Neural cell (in vitro differentiated cells): ENCODE measurements at regions not wholly inside any gene's neighbourhood (a gene's known extent, or its start where the extent isn't known, plus 50 kb on each side); places are given as distances from the start of the nearest gene placed in this dataset.

Experiments
- CTCF ChIP-seq: fragments of 450-650 bp; IDR thresholded peaks from 2 replicates; pipeline ENCODE4 v1.5.1; 2014; ENCODE audit warnings: antibody characterized with exemption, mild to moderate bottlenecking, moderate library complexity; ENCODE audit not compliant: poor library complexity, severe bottlenecking
- EP300 ChIP-seq: fragments of 450-650 bp; conservative IDR thresholded peaks from 2 replicates; pipeline ENCODE4 v1.6.1; 2014; ENCODE audit warnings: antibody characterized with exemption, mild to moderate bottlenecking, moderate library complexity; ENCODE audit not compliant: poor library complexity, severe bottlenecking
- EZH2 ChIP-seq: fragments of 200-600, 300-800 bp; shearing (Covaris generic), sonication (generic); IDR thresholded peaks from 2 replicates; pipeline ENCODE4 v1.6.1; 2014; ENCODE audit warnings: antibody characterized with exemption, low read length, borderline replicate concordance, mild to moderate bottlenecking; ENCODE audit not compliant: insufficient read depth, poor library complexity, severe bottlenecking
- POLR2AphosphoS5 ChIP-seq: IDR thresholded peaks from 2 replicates; pipeline ENCODE4 v1.6.1; 2012
- RAD21 ChIP-seq: fragments of 450-650 bp; conservative IDR thresholded peaks from 2 replicates; pipeline ENCODE4 v1.6.1; 2014; ENCODE audit warnings: antibody characterized with exemption, mild to moderate bottlenecking, moderate library complexity
- SMC3 ChIP-seq: fragments of 450-650 bp; conservative IDR thresholded peaks from 2 replicates; pipeline ENCODE4 v1.6.1; 2014; ENCODE audit warnings: antibody characterized with exemption, mild to moderate bottlenecking, moderate library complexity; ENCODE audit not compliant: poor library complexity

- TF ChIP-seq EZH2, result no peak
- no peak for TF ChIP-seq POLR2AphosphoS5
- no peak for TF ChIP-seq CTCF
- TF ChIP-seq SMC3, result no peak
- no peak for TF ChIP-seq EP300
- TF ChIP-seq RAD21, result no peak
Measured at GRCh38 chr10:124155781-124156435, 62.5 kb upstream of the CHST15 start.
